ENCODE measurements at regions not wholly inside any gene's neighbourhood (a gene's known extent, or its start where the extent isn't known, plus 50 kb on each side); places are given as distances from the start of the nearest gene placed in this dataset.

DNA sequence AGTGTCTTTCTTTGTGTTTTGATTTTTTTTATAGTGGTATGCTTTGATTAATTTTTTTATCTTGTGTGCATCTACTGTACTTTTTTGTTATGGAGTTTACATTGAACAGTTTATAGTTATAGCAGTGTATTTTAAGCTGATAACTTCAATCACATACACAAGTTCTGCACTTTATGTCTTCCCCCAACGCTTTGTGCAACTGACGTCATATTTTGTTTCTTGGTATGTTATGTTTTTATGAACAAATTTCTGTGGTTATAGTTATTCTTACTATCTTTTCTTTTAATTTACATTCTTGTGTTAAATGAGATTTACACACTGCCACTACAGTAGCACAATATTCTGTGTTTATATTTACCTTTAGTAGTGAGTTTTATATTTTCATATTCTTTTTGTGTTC is 197.1 kb downstream of the SNAPC1 start:
- TF ChIP-seq, protein P1, sequence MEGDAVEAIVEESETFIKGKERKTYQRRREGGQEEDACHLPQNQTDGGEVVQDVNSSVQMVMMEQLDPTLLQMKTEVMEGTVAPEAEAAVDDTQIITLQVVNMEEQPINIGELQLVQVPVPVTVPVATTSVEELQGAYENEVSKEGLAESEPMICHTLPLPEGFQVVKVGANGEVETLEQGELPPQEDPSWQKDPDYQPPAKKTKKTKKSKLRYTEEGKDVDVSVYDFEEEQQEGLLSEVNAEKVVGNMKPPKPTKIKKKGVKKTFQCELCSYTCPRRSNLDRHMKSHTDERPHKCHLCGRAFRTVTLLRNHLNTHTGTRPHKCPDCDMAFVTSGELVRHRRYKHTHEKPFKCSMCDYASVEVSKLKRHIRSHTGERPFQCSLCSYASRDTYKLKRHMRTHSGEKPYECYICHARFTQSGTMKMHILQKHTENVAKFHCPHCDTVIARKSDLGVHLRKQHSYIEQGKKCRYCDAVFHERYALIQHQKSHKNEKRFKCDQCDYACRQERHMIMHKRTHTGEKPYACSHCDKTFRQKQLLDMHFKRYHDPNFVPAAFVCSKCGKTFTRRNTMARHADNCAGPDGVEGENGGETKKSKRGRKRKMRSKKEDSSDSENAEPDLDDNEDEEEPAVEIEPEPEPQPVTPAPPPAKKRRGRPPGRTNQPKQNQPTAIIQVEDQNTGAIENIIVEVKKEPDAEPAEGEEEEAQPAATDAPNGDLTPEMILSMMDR (IDR thresholded peaks at IDR 0.05; ENCODE audit: low read depth, low read length) = no peak
- H3K4me3 ChIP-seq (ENCODE audit: low read depth, low read length) = no peak overlapping the region

DNA sequence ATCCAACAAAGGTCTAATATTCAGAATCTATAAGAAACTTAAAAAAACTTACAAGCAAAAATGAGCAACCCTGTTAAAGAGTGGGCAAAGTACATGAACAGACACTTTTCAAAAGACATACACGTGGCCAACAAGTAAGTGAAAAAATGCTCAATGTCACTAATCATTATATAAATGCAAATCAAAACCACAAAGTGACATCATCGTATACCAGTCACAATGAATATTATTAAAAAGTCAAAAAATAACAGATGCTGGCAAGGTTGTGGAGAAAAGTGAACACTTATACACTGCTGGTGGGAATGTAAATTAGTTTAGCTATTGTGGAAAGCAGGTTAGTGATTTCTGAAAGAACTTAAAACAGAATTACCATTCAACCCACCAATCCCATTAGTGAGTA is 199.1 kb downstream of the SNAPC1 start:
- H3K4me3 ChIP-seq (ENCODE audit: low read depth, low read length) = no peak overlapping the region
- TF ChIP-seq, protein P1 (IDR thresholded peaks at IDR 0.05; ENCODE audit: low read depth, low read length) = no peak

DNA sequence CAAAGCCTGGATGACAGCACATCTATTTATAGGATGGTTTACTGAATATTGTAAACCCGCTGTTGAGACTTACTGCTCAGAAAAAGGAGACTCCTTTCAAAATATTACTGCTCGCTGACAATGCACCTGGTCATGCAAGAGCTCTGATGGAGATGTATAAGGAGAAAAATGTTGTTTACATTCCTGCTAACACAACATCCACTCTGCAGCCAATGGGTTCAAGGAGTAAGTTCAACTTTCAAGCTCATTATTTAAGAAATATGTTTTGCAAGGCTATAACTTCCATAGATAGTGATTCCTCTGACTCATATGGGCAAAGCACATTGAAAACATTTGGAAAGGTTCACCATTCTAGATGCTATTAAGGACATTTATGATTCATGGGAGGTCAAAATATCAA is 201.7 kb downstream of the SNAPC1 start:
- H3K4me3 ChIP-seq (ENCODE audit: low read depth, low read length) = no peak overlapping the region
- TF ChIP-seq, protein P1 (IDR thresholded peaks at IDR 0.05; ENCODE audit: low read depth, low read length) = no peak

DNA sequence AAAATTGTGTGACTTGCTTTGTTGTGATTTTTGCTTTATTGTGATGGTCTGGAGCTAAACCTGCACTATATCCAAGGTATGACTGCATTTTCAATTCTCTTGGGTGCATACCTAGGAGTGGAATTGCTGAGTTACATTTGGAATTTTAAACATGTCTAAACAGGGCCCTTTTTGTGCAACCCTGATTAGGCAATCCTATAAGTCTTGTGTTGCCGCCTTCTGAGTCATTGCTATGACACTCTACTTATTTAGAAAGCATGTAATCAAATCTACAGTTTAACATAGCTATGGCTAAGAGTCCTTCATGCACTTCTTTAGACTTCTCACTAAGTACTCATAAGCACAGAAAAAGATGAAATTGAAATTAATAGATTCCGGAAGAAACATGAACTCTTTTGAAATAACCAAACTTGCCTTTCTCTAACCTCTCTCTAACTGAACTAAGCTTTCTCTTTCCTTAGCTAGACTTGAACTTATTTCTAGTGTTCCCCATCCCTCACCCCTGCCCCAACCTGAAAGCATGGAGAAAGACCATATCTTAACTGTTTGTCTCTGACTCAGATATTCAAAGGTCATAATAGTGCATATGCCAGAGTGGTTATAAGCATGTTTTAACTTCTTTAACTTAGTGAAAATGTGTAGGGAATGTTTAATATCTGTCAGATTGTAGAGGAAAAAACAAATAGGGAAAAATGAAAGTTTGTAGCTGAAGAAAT is 203.0 kb downstream of the SNAPC1 start:
- 0 out of 2 replicates have a peak overlapping the region, but pooled peaks have one; percentile 13 for H3K4me3 ChIP-seq (ENCODE audit: low read depth, low read length)
- TF ChIP-seq, protein P1 (IDR thresholded peaks at IDR 0.05; ENCODE audit: low read depth, low read length) = no peak

DNA sequence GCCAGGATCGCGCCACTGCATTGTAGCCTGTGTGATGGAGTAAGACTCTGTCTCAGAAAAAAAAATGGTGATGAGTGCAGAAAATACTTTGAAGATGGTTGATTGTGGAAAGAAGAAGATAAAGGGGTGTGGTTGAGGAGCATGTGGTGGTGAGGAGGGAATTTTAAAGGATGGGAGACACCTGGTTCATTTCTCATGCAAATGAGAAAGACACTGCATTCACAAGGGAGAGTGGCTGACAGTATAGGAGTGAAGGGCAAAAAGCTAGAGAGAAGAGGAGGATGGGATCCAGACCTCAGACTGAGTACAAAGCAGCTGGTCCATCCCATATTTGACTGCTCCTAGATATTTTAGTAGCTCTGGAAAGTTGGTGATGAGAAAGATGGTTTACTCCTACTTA is 206.0 kb downstream of the SNAPC1 start:
- H3K4me3 ChIP-seq (ENCODE audit: low read depth, low read length) = no peak overlapping the region
- TF ChIP-seq, protein P1 (IDR thresholded peaks at IDR 0.05; ENCODE audit: low read depth, low read length) = no peak

DNA sequence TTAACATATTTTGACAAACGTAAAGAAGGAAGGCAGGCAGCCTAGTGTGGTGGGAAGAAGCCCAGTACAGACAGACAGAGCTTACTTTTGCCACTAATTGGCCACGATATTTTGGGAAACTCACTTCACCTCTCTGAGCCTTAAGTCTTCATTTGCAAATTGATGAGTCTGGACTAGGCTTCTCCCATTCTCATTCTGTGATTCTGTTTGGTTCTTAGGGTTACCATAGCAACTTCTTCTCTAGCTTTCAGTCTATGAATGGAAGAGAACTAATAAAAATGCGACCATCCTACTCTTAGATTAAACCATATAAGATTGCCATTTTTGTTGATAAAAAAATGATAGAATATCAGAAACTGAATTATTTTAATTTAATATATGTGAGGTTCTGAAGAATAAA is 210.5 kb downstream of the SNAPC1 start:
- H3K4me3 ChIP-seq (ENCODE audit: low read depth, low read length) = no peak overlapping the region
- TF ChIP-seq, protein P1 (IDR thresholded peaks at IDR 0.05; ENCODE audit: low read depth, low read length) = no peak

DNA sequence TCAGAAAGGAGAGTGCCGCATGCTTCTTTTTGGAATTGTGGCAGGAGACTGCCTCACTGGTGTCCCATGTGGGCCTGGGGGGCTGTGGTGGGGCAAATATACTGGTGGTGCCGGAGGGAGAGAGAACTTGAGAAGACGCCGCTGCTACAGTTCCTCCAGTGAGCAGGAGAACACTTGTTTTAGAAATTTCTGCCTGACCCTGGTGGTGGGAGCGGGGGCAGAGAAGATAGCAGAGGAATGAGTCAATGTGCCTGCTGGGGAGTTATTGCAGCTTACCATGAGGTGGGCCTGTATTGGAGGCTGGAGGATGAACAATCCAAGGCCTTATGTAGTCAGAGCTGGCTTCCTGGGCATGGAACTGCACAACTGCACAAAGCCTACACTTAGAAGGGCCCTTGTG is 211.8 kb downstream of the SNAPC1 start:
- TF ChIP-seq, protein P1 (IDR thresholded peaks at IDR 0.05; ENCODE audit: low read depth, low read length) = no peak
- no peak overlapping the region for H3K4me3 ChIP-seq (ENCODE audit: low read depth, low read length)
